Renal cortex interstitium (tissue), 11 donors: ENCODE measurements at regions not wholly inside any gene's neighbourhood (a gene's known extent, or its start where the extent isn't known, plus 50 kb on each side); places are given as distances from the start of the nearest gene placed in this dataset.

ENCODE experiments used
- DNase-seq, 11 donors: peaks; one replicate each; pipeline ENCODE4 v3.0.0-alpha.2; 2013; ENCODE audit warnings: low read depth in 9 of 11, low spot score in 4 of 11; ENCODE audit errors: extremely low read depth in 1 of 11

DNA sequence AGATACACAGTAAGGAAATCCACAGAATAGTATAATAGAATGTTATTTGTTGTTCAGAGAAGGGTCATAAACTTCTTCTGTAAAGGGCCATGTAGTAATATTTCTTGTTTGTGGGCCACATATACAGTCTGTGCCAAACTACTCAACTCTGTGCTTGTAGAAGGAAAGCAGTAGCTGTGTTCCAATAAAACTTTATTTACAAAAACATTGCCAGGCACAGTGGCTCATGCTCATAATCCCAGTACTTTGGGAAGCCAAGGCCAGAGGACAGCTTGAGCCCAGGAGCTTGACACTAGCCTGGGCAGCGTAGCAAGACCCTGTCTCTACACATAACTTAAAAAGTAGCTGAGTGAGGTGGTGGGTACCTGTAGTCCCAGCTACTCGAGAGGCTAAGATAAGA, 612.8 kb upstream of the PSMD7 start:
- no peak for DNase-seq

GRCh38 chr16:73672135-73672534, 624.2 kb upstream of the ZFHX3 start:
- no peak for DNase-seq

DNA sequence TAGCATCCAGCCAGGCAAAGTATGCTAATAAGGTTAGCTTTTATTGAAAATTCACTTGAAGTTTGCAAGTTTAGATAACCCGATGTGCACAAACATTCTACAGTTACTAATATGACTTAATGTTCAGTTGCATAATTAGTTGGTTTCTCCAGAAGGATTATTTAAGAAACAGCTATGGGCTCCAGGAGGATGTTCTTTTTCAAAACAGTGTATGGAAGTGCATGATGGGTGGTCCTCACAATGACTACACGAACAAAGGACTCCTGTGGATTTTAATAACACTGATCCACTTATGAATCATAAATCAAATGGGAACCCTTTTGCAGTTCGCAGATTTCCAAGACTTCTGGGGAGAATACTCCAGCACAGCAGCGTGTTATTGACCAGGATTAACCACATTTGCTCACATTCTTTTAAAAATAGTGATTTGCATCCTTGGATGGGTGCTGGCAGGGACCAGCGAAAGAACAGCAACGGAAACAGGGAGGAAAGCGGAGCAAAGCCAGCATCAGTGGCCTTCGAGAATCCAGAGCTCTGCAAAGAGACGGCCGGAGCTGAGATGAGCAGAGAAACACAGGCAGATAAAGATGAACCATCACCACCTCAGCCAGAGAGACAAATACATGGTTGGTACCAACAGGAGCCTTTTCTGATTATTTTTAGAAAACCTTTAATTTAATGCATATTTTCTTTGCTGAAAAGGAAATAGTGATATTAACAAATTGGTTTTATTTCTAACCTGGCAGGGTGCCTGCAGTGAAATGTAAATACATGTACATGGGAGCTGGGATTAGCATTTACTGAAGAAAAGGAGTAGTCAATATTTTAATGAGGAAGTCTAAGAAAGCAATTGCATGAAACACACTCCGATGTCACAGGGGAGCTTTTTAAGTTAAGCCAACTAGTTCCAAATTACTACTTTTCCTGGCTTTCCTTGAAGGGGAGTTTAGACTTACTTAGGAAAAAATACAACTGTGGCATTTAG, 623.2 kb upstream of the ZFHX3 start:
- DNase-seq, result no peak

DNA sequence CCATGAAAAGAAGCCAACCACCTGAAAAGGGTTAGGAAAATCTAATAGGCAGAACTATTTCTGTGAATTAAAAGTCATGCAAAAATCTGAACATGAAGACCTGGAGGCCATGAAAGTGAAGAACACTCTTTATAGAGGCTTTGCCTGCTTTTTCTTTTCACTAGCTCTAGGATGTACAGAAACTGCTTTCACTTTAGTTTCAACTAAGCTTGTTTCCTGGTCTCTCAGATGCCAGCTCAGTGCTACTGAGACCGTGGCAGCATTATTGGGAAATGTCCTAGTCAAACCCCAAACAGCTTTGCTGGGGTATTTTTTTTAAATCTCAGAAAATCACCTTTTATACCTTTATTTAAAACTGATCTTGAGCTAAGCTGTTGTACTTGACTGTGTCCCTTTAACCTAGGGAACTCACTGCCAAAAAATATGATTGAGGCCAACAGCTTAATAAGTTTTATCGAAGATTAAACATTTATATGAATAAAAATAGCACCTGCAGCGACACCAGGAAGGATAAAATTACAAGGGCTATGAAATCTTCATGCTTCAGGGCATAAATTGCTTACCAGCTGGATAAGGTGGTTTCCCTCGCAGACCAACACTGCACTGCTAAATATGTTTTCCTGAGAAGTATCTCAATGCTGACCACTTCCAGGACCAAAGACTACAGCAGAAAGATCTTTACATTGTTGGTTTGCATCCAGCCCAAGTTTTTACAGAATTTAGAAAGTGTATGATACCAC, 621.8 kb upstream of the ZFHX3 start:
- DNase-seq, result no peak

- DNase-seq, result no peak
Measured at GRCh38 chr16:73663720-73664119, 615.8 kb upstream of the ZFHX3 start.

DNA sequence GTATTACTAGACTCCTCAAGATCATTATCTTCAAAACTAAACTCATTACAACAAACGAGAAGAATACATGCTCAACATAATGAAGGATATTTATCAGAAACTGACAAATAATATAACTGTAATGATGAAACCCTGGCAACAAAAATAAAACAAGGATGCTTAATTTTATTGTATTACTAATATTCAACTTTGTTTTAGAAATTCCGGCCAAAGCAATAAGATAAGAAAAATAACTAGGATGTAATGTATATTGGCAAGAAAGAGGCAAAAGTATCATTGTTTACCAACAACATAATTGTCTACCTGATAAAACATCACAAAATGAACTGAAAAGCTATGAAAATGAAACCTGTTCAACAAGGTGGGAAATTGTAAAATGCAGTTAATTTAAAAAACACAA, 588.3 kb upstream of the ZFHX3 start:
- DNase-seq, result no peak

- DNase-seq, result no peak
Measured at GRCh38 chr16:73629011-73629410, 581.1 kb upstream of the ZFHX3 start.

DNA sequence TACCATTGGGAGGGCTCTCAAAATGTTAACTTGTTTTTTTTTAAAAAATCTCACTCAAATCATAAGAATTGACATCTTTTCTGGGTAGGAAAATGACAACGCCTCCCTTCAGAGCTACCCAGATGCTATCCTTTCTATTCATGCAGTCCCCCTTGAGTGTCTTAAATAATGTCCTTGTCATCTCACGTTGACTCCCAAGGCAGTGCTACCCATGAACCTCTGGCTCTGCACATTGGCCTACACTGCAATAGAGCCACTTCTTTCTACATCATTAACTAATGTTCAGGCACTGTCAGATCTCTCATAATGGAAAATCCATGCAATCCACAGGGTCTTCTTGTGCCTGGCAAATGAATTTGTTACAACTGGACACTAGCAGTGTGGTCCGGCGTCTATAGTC, 569.8 kb upstream of the ZFHX3 start:
- no peak for DNase-seq

DNA sequence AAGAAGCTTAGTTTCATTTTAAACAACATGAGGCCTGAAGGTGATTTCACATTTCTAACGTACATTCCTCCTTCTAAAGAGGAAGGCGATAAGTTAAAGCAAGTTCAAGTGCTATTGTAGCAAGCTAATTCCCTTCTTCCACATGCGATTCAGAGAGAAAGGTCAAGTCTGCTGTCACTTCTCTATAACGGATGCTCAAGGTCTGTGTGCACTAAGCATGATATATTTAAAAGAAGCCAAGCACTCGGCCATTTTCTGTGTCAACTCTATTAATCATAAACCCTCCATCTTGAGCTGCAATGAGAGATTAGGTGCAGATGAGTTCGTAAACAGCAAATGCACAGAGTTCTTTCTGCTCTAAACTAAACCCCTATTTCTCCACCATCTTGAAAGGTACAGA, 568.8 kb upstream of the ZFHX3 start:
- no peak for DNase-seq

DNA sequence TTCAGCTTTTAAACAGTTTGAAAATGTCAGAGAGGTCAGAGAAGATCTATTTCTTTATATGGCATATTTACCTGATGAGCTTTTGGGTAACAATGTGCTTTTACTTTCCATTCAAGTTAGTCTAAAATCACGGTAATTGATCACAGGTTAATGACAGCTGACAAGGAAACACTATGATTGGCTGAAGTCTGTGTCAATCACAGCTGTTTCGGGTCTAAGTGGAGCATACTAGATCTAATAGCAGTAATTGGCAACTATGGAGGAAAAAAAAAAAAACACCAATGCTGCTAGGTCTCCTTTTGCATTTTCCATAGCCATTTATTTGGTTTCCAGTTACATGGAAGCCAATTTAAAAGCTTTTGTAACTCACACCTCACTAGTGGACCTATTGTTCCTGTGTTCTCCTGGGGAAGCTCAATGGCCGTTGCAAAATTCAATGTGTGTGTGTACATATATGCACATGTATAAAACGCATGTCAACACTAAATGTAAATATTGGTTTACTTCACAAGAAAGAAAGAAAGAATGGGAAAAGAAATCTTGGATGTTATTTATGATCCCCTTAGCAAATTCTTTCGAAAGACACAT, 568.3 kb upstream of the ZFHX3 start:
- DNase-seq, result no peak

GRCh38 chr16:73615071-73615940, 567.4 kb upstream of the ZFHX3 start:
- no peak for DNase-seq

DNA sequence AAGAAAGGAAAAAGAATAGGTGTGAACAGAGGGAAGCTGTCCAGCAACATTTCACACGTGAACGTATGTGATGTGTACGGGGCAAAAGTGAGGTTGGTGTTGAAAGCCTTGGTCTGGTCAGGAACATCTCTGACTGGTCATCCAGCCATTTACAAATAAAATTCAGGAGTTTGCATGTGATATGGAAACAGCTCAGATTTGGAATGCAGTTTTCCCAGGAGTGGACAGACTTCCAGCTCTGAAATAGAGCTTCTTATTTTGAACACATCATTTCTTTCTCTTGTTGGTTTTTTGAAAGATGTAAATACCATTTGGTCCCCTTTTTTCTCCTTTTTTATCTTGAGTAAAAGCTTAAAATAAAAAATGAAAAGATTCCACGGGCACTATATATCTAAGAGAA, 566.2 kb upstream of the ZFHX3 start:
- DNase-seq, result no peak

- DNase-seq, result no peak
Measured at GRCh38 chr16:73610605-73611156, 562.8 kb upstream of the ZFHX3 start.

- DNase-seq, result no peak
Measured at GRCh38 chr16:73610160-73610559, 562.2 kb upstream of the ZFHX3 start.

DNA sequence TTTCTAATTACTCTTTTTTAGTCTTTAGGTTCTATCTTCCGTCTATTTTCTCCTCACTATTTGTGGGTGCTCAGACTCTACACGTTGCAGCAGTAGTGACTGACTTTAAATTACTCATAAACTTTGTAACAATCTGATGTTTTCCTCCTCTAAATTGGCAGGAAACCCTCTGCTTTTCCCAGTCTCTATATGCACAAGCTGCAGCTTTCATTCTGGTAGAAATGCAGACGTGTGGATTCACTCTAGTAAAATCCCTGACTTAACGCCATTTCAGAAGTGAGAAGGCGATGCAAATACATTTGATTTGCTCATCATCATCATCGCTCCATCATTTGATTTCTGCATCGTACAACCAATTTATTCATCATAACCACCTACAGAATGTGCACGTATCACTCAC, 561.0 kb upstream of the ZFHX3 start:
- DNase-seq, result no peak

GRCh38 chr16:73605309-73605708, 557.4 kb upstream of the ZFHX3 start:
- no peak for DNase-seq

- no peak for DNase-seq
Measured at GRCh38 chr16:73601911-73602310, 554.0 kb upstream of the ZFHX3 start.

GRCh38 chr16:73599870-73600269, 551.9 kb upstream of the ZFHX3 start:
- DNase-seq, result no peak

- DNase-seq, result no peak
Measured at GRCh38 chr16:73599351-73599750, 551.4 kb upstream of the ZFHX3 start.
